SKM-1 treated with dmso at 0.1 percent for 144 hours (cell line): ENCODE measurements at regions not wholly inside any gene's neighbourhood (a gene's known extent, or its start where the extent isn't known, plus 50 kb on each side); places are given as distances from the start of the nearest gene placed in this dataset.

ENCODE experiments used
- DNase-seq: peaks from one replicate; lab custom pipeline; 2025; ENCODE audit not compliant: unreplicated experiment; lab: John Stamatoyannopoulos, UW

GRCh38 chr2:37471104-37471503, 126.7 kb downstream of the QPCT start:
- no peak for DNase-seq

GRCh38 chr2:37471994-37472393, 127.6 kb downstream of the QPCT start:
- no peak for DNase-seq

- DNase-seq = no peak
These were observed 128.5 kb downstream of the QPCT start for GRCh38 chr2:37472959-37473358.

- DNase-seq = no peak
These were observed 132.0 kb downstream of the QPCT start for GRCh38 chr2:37476411-37476810.

- DNase-seq = no peak
These were observed 133.5 kb downstream of the QPCT start for GRCh38 chr2:37477921-37478320.

GRCh38 chr2:37481244-37481643, 136.8 kb downstream of the QPCT start:
- no peak for DNase-seq

- no peak for DNase-seq
These were observed 144.6 kb downstream of the QPCT start for GRCh38 chr2:37489041-37489456.

- DNase-seq = no peak
These were observed 145.1 kb downstream of the QPCT start for GRCh38 chr2:37489536-37489935.

- DNase-seq = no peak
These were observed 149.0 kb downstream of the QPCT start for GRCh38 chr2:37493425-37493824.

GRCh38 chr2:37499113-37499512, 154.7 kb downstream of the QPCT start:
- no peak for DNase-seq

GRCh38 chr2:37500031-37500430, 155.6 kb downstream of the QPCT start:
- DNase-seq = no peak

- no peak for DNase-seq
These were observed 156.7 kb downstream of the QPCT start for GRCh38 chr2:37501113-37501512.

- no peak for DNase-seq
These were observed 162.1 kb downstream of the QPCT start for GRCh38 chr2:37506407-37507050.

- no peak for DNase-seq
These were observed 162.6 kb downstream of the QPCT start for GRCh38 chr2:37507051-37507410.

- no peak for DNase-seq
These were observed 163.3 kb downstream of the QPCT start for GRCh38 chr2:37507703-37508102.

- DNase-seq = no peak
These were observed 158.5 kb downstream of the CDC42EP3 start for GRCh38 chr2:37512971-37513370.

- DNase-seq = peak; percentile 88
These were observed 147.6 kb downstream of the CDC42EP3 start for GRCh38 chr2:37523814-37524362.

GRCh38 chr2:37526323-37526722, 145.1 kb downstream of the CDC42EP3 start:
- no peak for DNase-seq

- DNase-seq = no peak
These were observed 144.6 kb downstream of the CDC42EP3 start for GRCh38 chr2:37526856-37527255.

- no peak for DNase-seq
These were observed 144.1 kb downstream of the CDC42EP3 start for GRCh38 chr2:37527361-37527760.

GRCh38 chr2:37529830-37530415, 141.5 kb downstream of the CDC42EP3 start:
- no peak for DNase-seq

GRCh38 chr2:37532503-37532902, 138.9 kb downstream of the CDC42EP3 start:
- DNase-seq = no peak

GRCh38 chr2:37537316-37537715, 134.1 kb downstream of the CDC42EP3 start:
- DNase-seq = no peak
